ENCODE measurements at regions not wholly inside any gene's neighbourhood (a gene's known extent, or its start where the extent isn't known, plus 50 kb on each side); places are given as distances from the start of the nearest gene placed in this dataset.

GRCh38 chr3:144384241-144384979 is 412.8 kb downstream of the DIPK2A start:
- TF ChIP-seq CTCF (IDR thresholded peaks at IDR 0.05) (no peak), ZFX (IDR thresholded peaks at IDR 0.05; ENCODE audit: borderline replicate concordance) (no peak)

Measured in 22Rv1 (cell line).